Hepatocyte (in vitro differentiated cells): ENCODE measurements at regions not wholly inside any gene's neighbourhood (a gene's known extent, or its start where the extent isn't known, plus 50 kb on each side); places are given as distances from the start of the nearest gene placed in this dataset.
A peak's percentile ranks its signal among the peaks of the same experiment; 100 is the strongest.

Experiments used
- DNase-seq: peaks from one replicate; pipeline ENCODE4 v3.0.0-alpha.2; 2016; ENCODE audit warnings: low spot score
- H2AFZ ChIP-seq: fragments of 200-600 bp; sonication (generic); 2 replicates; pipeline ENCODE4 v1.6.0; 2016; ENCODE audit warnings: antibody characterized with exemption, mild to moderate bottlenecking
- H3K27ac ChIP-seq: fragments of 200-600 bp; sonication (generic); 2 replicates; pipeline ENCODE4 v1.5.1; 2016; ENCODE audit warnings: mild to moderate bottlenecking
- H3K27me3 ChIP-seq: fragments of 200-600 bp; sonication (generic); 2 replicates; pipeline ENCODE4 v1.6.1; 2016
- H3K36me3 ChIP-seq: fragments of 200-600 bp; sonication (generic); replicated peaks from 2 replicates; pipeline ENCODE4 v1.5.1; 2016; ENCODE audit warnings: low read depth; ENCODE audit not compliant: insufficient read depth
- H3K4me1 ChIP-seq: fragments of 200-600 bp; sonication (generic); 2 replicates; pipeline ENCODE4 v1.5.1; 2016; ENCODE audit warnings: mild to moderate bottlenecking, moderate library complexity; ENCODE audit not compliant: insufficient read depth
- H3K4me2 ChIP-seq: fragments of 200-600 bp; sonication (generic); 2 replicates; pipeline ENCODE4 v1.6.0; 2016
- H3K4me3 ChIP-seq: fragments of 200-600 bp; sonication (generic); 2 replicates; pipeline ENCODE4 v1.5.1; 2016; ENCODE audit warnings: mild to moderate bottlenecking
- H3K79me2 ChIP-seq: fragments of 200-600 bp; sonication (generic); 2 replicates; pipeline ENCODE4 v1.6.0; 2017; ENCODE audit warnings: mild to moderate bottlenecking
- H3K9me2 ChIP-seq: fragments of 200-600 bp; sonication (generic); replicated peaks from 2 replicates; pipeline ENCODE4 v1.6.0; 2017; ENCODE audit warnings: mild to moderate bottlenecking; ENCODE audit not compliant: insufficient read depth
- H3K9me3 ChIP-seq: fragments of 200-600 bp; sonication (generic); 2 replicates; pipeline ENCODE4 v1.5.1; 2016; ENCODE audit warnings: low read depth, mild to moderate bottlenecking
- H4K20me1 ChIP-seq: fragments of 200-600 bp; sonication (generic); 2 replicates; pipeline ENCODE4 v1.6.0; 2016; ENCODE audit warnings: mild to moderate bottlenecking; ENCODE audit not compliant: insufficient read depth, poor library complexity, severe bottlenecking
- CTCF ChIP-seq: fragments of 200-600 bp; sonication (generic); IDR thresholded peaks from 2 replicates; pipeline ENCODE4 v1.5.1; 2016; ENCODE audit warnings: antibody characterized with exemption, mild to moderate bottlenecking; ENCODE audit not compliant: poor library complexity
- EZH2 ChIP-seq: fragments of 200-600 bp; sonication (generic); IDR thresholded peaks from 2 replicates; pipeline ENCODE4 v1.6.1; 2016; ENCODE audit warnings: antibody characterized with exemption, mild to moderate bottlenecking, borderline replicate concordance
- EZH2phosphoT487 ChIP-seq: fragments of 200-600 bp; sonication (generic); IDR thresholded peaks from one replicate; pipeline ENCODE4 v1.6.1; 2018; ENCODE audit warnings: antibody characterized with exemption, mild to moderate bottlenecking, low read depth, moderate library complexity; ENCODE audit not compliant: unreplicated experiment, severe bottlenecking
- WGBS: methylation state at CpG from one replicate; pipeline ENCODE4 v1.1.6; 2016; ENCODE audit warnings: low lambda C conversion rate; ENCODE audit errors: missing lambda C conversion rate; 5-methylcytosine and 5-hydroxymethylcytosine counted together

- TF ChIP-seq CTCF = no peak
- TF ChIP-seq EZH2phosphoT487 = no peak
- no peak for TF ChIP-seq EZH2
- peak; percentile 23 for DNase-seq
- Histone ChIP-seq H3K9me2 (no peaks in the 10 kb centered on the region), H3K27me3 (no peaks in the 10 kb centered on the region), H3K36me3 (no peaks in the 10 kb centered on the region), H4K20me1 (no peaks in the 10 kb centered on the region), H3K27ac (no peak overlapping the region), H3K9me3 (no peaks in the 10 kb centered on the region), H2AFZ (no peak overlapping the region), H3K79me2 (no peaks in the 10 kb centered on the region), H3K4me3 (no peak overlapping the region), H3K4me1 (peaks cover 4% of the 10 kb centered on the region), H3K4me2 (no peak overlapping the region)
- WGBS = 46% methylated on average over 4 of the region's 4 CpGs
Observed at GRCh38 chr18:38025433-38026038, 459.9 kb upstream of the CELF4 start.

GRCh38 chr18:38023871-38024270, 458.3 kb upstream of the CELF4 start:
- no peak overlapping the region for H3K4me2 ChIP-seq
- no peaks in the 10 kb centered on the region for H3K36me3 ChIP-seq
- H3K4me1 ChIP-seq = peaks cover 4% of the 10 kb centered on the region
- no peaks in the 10 kb centered on the region for H3K9me3 ChIP-seq
- DNase-seq = no peak
- 91% methylated on average over 2 of the region's 2 CpGs for WGBS
- H2AFZ ChIP-seq = no peak overlapping the region
- H3K9me2 ChIP-seq = no peaks in the 10 kb centered on the region
- H3K27me3 ChIP-seq = no peaks in the 10 kb centered on the region
- no peak overlapping the region for H3K27ac ChIP-seq
- no peaks in the 10 kb centered on the region for H4K20me1 ChIP-seq
- TF ChIP-seq CTCF (no peak), EZH2 (no peak), EZH2phosphoT487 (no peak)
- no peak overlapping the region for H3K4me3 ChIP-seq
- H3K79me2 ChIP-seq = no peaks in the 10 kb centered on the region

- Histone ChIP-seq H4K20me1 (no peaks in the 10 kb centered on the region), H3K9me3 (no peaks in the 10 kb centered on the region), H3K27ac (no peak overlapping the region), H3K79me2 (no peaks in the 10 kb centered on the region), H3K9me2 (no peaks in the 10 kb centered on the region), H2AFZ (no peak overlapping the region), H3K36me3 (no peaks in the 10 kb centered on the region), H3K4me1 (peaks cover 4% of the 10 kb centered on the region), H3K4me3 (no peak overlapping the region), H3K27me3 (no peaks in the 10 kb centered on the region), H3K4me2 (no peak overlapping the region)
- no peak for DNase-seq
- 34% methylated on average over 4 of the region's 4 CpGs for WGBS
- no peak for TF ChIP-seq CTCF
- no peak for TF ChIP-seq EZH2
Observed at GRCh38 chr18:38022234-38022633, 456.6 kb upstream of the CELF4 start.

- Histone ChIP-seq H3K36me3 (no peaks in the 10 kb centered on the region), H3K4me1 (no peaks in the 10 kb centered on the region), H4K20me1 (no peaks in the 10 kb centered on the region), H3K4me3 (no peak overlapping the region), H3K9me3 (no peaks in the 10 kb centered on the region), H3K27ac (no peak overlapping the region), H3K79me2 (no peaks in the 10 kb centered on the region), H3K4me2 (no peak overlapping the region), H3K27me3 (no peaks in the 10 kb centered on the region), H3K9me2 (no peaks in the 10 kb centered on the region), H2AFZ (no peak overlapping the region)
- DNase-seq = no peak
- 66% methylated on average over 2 of the region's 2 CpGs for WGBS
- TF ChIP-seq EZH2phosphoT487 (no peak), CTCF (no peak), EZH2 (no peak)
Observed at GRCh38 chr18:38019292-38019691, 453.7 kb upstream of the CELF4 start.
